Gastroesophageal sphincter (tissue), 3 donors: ENCODE measurements at regions not wholly inside any gene's neighbourhood (a gene's known extent, or its start where the extent isn't known, plus 50 kb on each side); places are given as distances from the start of the nearest gene placed in this dataset.

Source experiments
- CTCF ChIP-seq, 4 experiments: fragments of 200-600 bp in 2 of 4; fragments of 450-650 bp in 2 of 4; sonication (generic) in 1 of 4; IDR thresholded peaks; one replicate each; pipeline ENCODE4 v1.5.1; 2017 to 2019; ENCODE audit warnings: antibody characterized with exemption in 4 of 4, mild to moderate bottlenecking in 2 of 4, moderate library complexity in 2 of 4
- EP300 ChIP-seq: sonication (generic); formaldehyde crosslinking; IDR thresholded peaks from one replicate; pipeline ENCODE4 v1.6.1; 2017; ENCODE audit warnings: antibody characterized with exemption, mild to moderate bottlenecking
- POLR2A ChIP-seq, 2 donors: fragments of 450-650 bp; IDR thresholded peaks; one replicate each; pipeline ENCODE4 v1.6.1; 2017; ENCODE audit warnings: antibody characterized with exemption in 2 of 2, mild to moderate bottlenecking in 2 of 2, moderate library complexity in 1 of 2
- POLR2AphosphoS5 ChIP-seq: sonication (generic); formaldehyde crosslinking; IDR thresholded peaks from one replicate; pipeline ENCODE4 v1.6.1; 2017; ENCODE audit warnings: antibody characterized with exemption

GRCh38 chr4:17013382-17014006 is 115.0 kb upstream of the LDB2 start:
- no peak for TF ChIP-seq CTCF (IDR thresholded peaks at IDR 0.05)
- no peak for TF ChIP-seq EP300
- TF ChIP-seq POLR2AphosphoS5, result no peak
- TF ChIP-seq POLR2A (IDR thresholded peaks at IDR 0.05), result no peak
